Gastrocnemius medialis (tissue), 4 donors: ENCODE measurements at regions not wholly inside any gene's neighbourhood (a gene's known extent, or its start where the extent isn't known, plus 50 kb on each side); places are given as distances from the start of the nearest gene placed in this dataset.

Experiments used
- ATAC-seq, 2 donors: fragments of 150-250 bp; one replicate each; pipeline ENCODE4 v1.9.1; 2016
- DNase-seq, 2 donors: peaks; one replicate each; pipeline ENCODE4 v3.0.0-alpha.2; 2019
- H3K27ac ChIP-seq, 4 donors: fragments of 200-600 bp; sonication (generic); 1 replicate in 1 of 4; 2 replicates in 3 of 4; pipeline ENCODE4 v1.5.1; 2016 to 2018; ENCODE audit warnings: mild to moderate bottlenecking in 2 of 4, moderate library complexity in 1 of 4
- H3K27me3 ChIP-seq, 3 donors: fragments of 200-600 bp; sonication (generic) in 2 of 3; 1 replicate in 1 of 3; 2 replicates in 2 of 3; pipeline versions ENCODE4 v1.5.1 to v1.6.0; 2016 to 2019; ENCODE audit warnings: mild to moderate bottlenecking in 1 of 3, moderate library complexity in 1 of 3
- H3K36me3 ChIP-seq, 2 donors: fragments of 200-600 bp; sonication (generic) in 1 of 2; one replicate each; pipeline ENCODE4 v1.5.1; 2017 to 2018
- H3K4me1 ChIP-seq, 2 donors: fragments of 200-600 bp; sonication (generic) in 1 of 2; one replicate each; pipeline ENCODE4 v1.5.1; 2016 to 2017; ENCODE audit warnings: mild to moderate bottlenecking in 2 of 2
- H3K4me3 ChIP-seq, 4 donors: fragments of 200-600 bp; sonication (generic) in 3 of 4; 1 replicate in 1 of 4; 2 replicates in 3 of 4; pipeline ENCODE4 v1.5.1; 2016 to 2019; ENCODE audit warnings: mild to moderate bottlenecking in 2 of 4
- H3K9me3 ChIP-seq, 3 donors: fragments of 200-600 bp; sonication (generic) in 2 of 3; 1 replicate in 1 of 3; 2 replicates in 2 of 3; pipeline ENCODE4 v1.5.1; 2016 to 2019
- CTCF ChIP-seq, 5 experiments: fragments of 450-650 bp in 3 of 5; fragments of 200-600 bp in 2 of 5; sonication (generic) in 2 of 5; IDR thresholded peaks in 4 of 5; conservative IDR thresholded peaks in 1 of 5; 1 replicate in 4 of 5; 2 replicates in 1 of 5; pipeline ENCODE4 v1.5.1; 2016 to 2019; ENCODE audit warnings: antibody characterized with exemption in 5 of 5, mild to moderate bottlenecking in 3 of 5, moderate library complexity in 3 of 5
- POLR2A ChIP-seq, 2 donors: fragments of 450-650 bp; IDR thresholded peaks; one replicate each; pipeline ENCODE4 v1.6.1; 2017; ENCODE audit warnings: antibody characterized with exemption in 2 of 2, mild to moderate bottlenecking in 2 of 2, moderate library complexity in 2 of 2
- in situ Hi-C, 4 donors: fragments of 200-750 bp; cut with MboI; loops; one replicate each; pipeline versions ENCODE4 v1.15.0 to v1.8.0; 2017; ENCODE audit warnings: low sequenced_read_pairs in 4 of 4
- intact Hi-C: fragments of 100-400 bp; cut with DNase I; formaldehyde crosslinking; loops from one replicate; pipeline ENCODE4 v1.15.1; 2023; ENCODE audit warnings: low total_unique reads

- H3K27me3 ChIP-seq: no peaks in the 10 kb centered on the region
- in situ Hi-C loops: no loop called here
- intact Hi-C loops: no loop called here
- DNase-seq (no peak), ATAC-seq (peak in 1 of 2 donors; percentile 42)
- H3K9me3 ChIP-seq: no peaks in the 10 kb centered on the region
- no peaks in the 10 kb centered on the region for H3K4me1 ChIP-seq
- no peak overlapping the region for H3K4me3 ChIP-seq
- no peak overlapping the region for H3K27ac ChIP-seq
- no peaks in the 10 kb centered on the region for H3K36me3 ChIP-seq
- no peak for TF ChIP-seq POLR2A (IDR thresholded peaks at IDR 0.05)
- TF ChIP-seq CTCF (IDR thresholded peaks at IDR 0.05 in 4 of 5, conservative IDR thresholded peaks at IDR 0.05 in 1 of 5): no peak
Measured at GRCh38 chr1:38118976-38119375, 72.4 kb upstream of the POU3F1 start.

- no peaks in the 10 kb centered on the region for H3K27me3 ChIP-seq
- TF ChIP-seq CTCF (IDR thresholded peaks at IDR 0.05 in 4 of 5, conservative IDR thresholded peaks at IDR 0.05 in 1 of 5) (no peak), POLR2A (IDR thresholded peaks at IDR 0.05) (no peak)
- H3K36me3 ChIP-seq: no peaks in the 10 kb centered on the region
- H3K4me1 ChIP-seq: no peaks in the 10 kb centered on the region
- intact Hi-C loops (no loop called here), in situ Hi-C loops (no loop called here)
- ATAC-seq: no peak
- DNase-seq: no peak
- H3K27ac ChIP-seq: no peak overlapping the region
- no peak overlapping the region for H3K4me3 ChIP-seq
- no peaks in the 10 kb centered on the region for H3K9me3 ChIP-seq
Measured at GRCh38 chr1:38117444-38117887, 70.9 kb upstream of the POU3F1 start.

- intact Hi-C loops (no loop called here), in situ Hi-C loops (no loop called here)
- no peaks in the 10 kb centered on the region for H3K4me1 ChIP-seq
- H3K27ac ChIP-seq: no peak overlapping the region
- no peak for DNase-seq
- H3K36me3 ChIP-seq: no peaks in the 10 kb centered on the region
- TF ChIP-seq CTCF (IDR thresholded peaks at IDR 0.05 in 4 of 5, conservative IDR thresholded peaks at IDR 0.05 in 1 of 5) (no peak), POLR2A (IDR thresholded peaks at IDR 0.05) (no peak)
- H3K9me3 ChIP-seq: no peaks in the 10 kb centered on the region
- no peaks in the 10 kb centered on the region for H3K27me3 ChIP-seq
- no peak for ATAC-seq
- no peak overlapping the region for H3K4me3 ChIP-seq
Measured at GRCh38 chr1:38115682-38116202, 69.1 kb upstream of the POU3F1 start.

GRCh38 chr1:38115226-38115625 lies 68.6 kb upstream of the POU3F1 start:
- TF ChIP-seq POLR2A (IDR thresholded peaks at IDR 0.05): no peak
- no peak for TF ChIP-seq CTCF (IDR thresholded peaks at IDR 0.05 in 4 of 5, conservative IDR thresholded peaks at IDR 0.05 in 1 of 5)
- Histone ChIP-seq H3K27me3 (no peaks in the 10 kb centered on the region), H3K36me3 (no peaks in the 10 kb centered on the region), H3K27ac (no peak overlapping the region), H3K4me1 (no peaks in the 10 kb centered on the region), H3K9me3 (no peaks in the 10 kb centered on the region), H3K4me3 (no peak overlapping the region)
- intact Hi-C loops: no loop called here
- DNase-seq (no peak), ATAC-seq (no peak)
- in situ Hi-C loops: no loop called here
